Smooth muscle cell (in vitro differentiated cells): ENCODE measurements at regions not wholly inside any gene's neighbourhood (a gene's known extent, or its start where the extent isn't known, plus 50 kb on each side); places are given as distances from the start of the nearest gene placed in this dataset.

Experiments
- DNase-seq: peaks from one replicate; lab custom pipeline; 2025; ENCODE audit not compliant: unreplicated experiment; lab: John Stamatoyannopoulos, UW
- H2AFZ ChIP-seq: fragments of 200-600 bp; sonication (generic); 2 replicates; pipeline ENCODE4 v1.6.0; 2016; ENCODE audit warnings: antibody characterized with exemption, low read depth, mild to moderate bottlenecking
- H3F3A ChIP-seq: fragments of 200-600 bp; sonication (generic); 2 replicates; pipeline ENCODE4 v1.6.0; 2017; ENCODE audit warnings: antibody characterized with exemption, low read depth
- H3K27ac ChIP-seq: fragments of 200-600 bp; sonication (generic); 2 replicates; pipeline ENCODE4 v1.5.1; 2016; ENCODE audit warnings: low read depth, mild to moderate bottlenecking
- H3K27me3 ChIP-seq: fragments of 200-600 bp; sonication (generic); 2 replicates; pipeline ENCODE4 v1.6.1; 2016; ENCODE audit warnings: low read depth, mild to moderate bottlenecking
- H3K36me3 ChIP-seq: fragments of 200-600 bp; sonication (generic); 2 replicates; pipeline ENCODE4 v1.5.1; 2016; ENCODE audit warnings: low read depth
- H3K4me1 ChIP-seq: fragments of 200-600 bp; sonication (generic); 2 replicates; pipeline ENCODE4 v1.5.1; 2016; ENCODE audit warnings: low read depth
- H3K4me2 ChIP-seq: fragments of 200-600 bp; sonication (generic); 2 replicates; pipeline ENCODE4 v1.6.0; 2016; ENCODE audit warnings: mild to moderate bottlenecking
- H3K4me3 ChIP-seq: fragments of 200-600 bp; sonication (generic); 2 replicates; pipeline ENCODE4 v1.5.1; 2016; ENCODE audit warnings: mild to moderate bottlenecking
- H3K79me2 ChIP-seq: fragments of 200-600 bp; sonication (generic); 2 replicates; pipeline ENCODE4 v1.6.0; 2016; ENCODE audit warnings: low read depth, mild to moderate bottlenecking
- H3K9ac ChIP-seq: fragments of 200-600 bp; sonication (generic); 2 replicates; pipeline ENCODE4 v1.6.0; 2016; ENCODE audit warnings: low read depth
- H3K9me3 ChIP-seq: fragments of 200-600 bp; sonication (generic); replicated peaks from 2 replicates; pipeline ENCODE4 v1.5.1; 2016; ENCODE audit warnings: low read depth
- H4K20me1 ChIP-seq: fragments of 200-600 bp; sonication (generic); 2 replicates; pipeline ENCODE4 v1.6.0; 2016; ENCODE audit warnings: low read depth
- WGBS: methylation state at CpG from one replicate; pipeline ENCODE4 v1.1.7; 2016; ENCODE audit warnings: low lambda C conversion rate; 5-methylcytosine and 5-hydroxymethylcytosine counted together
- TF ChIP-seq, protein P1 (sequence below): fragments of 200-600 bp; sonication (generic); IDR thresholded peaks from 2 replicates; pipeline ENCODE4 v1.5.1; 2017; ENCODE audit warnings: borderline replicate concordance, mild to moderate bottlenecking, antibody characterized with exemption; ENCODE audit not compliant: insufficient read depth, poor library complexity, severe bottlenecking

GRCh38 chr1:79874289-79874688 is 867.8 kb upstream of the ADGRL4 start:
- Histone ChIP-seq H3K27me3 (no peaks in the 10 kb centered on the region), H3K4me3 (no peak overlapping the region), H3K4me1 (no peaks in the 10 kb centered on the region), H3K36me3 (no peaks in the 10 kb centered on the region), H2AFZ (no peak overlapping the region), H4K20me1 (no peaks in the 10 kb centered on the region), H3K27ac (no peak overlapping the region), H3K79me2 (no peaks in the 10 kb centered on the region), H3K4me2 (no peak overlapping the region), H3F3A (no peaks in the 10 kb centered on the region), H3K9me3 (no peaks in the 10 kb centered on the region), H3K9ac (no peak overlapping the region)
- TF ChIP-seq, protein P1, sequence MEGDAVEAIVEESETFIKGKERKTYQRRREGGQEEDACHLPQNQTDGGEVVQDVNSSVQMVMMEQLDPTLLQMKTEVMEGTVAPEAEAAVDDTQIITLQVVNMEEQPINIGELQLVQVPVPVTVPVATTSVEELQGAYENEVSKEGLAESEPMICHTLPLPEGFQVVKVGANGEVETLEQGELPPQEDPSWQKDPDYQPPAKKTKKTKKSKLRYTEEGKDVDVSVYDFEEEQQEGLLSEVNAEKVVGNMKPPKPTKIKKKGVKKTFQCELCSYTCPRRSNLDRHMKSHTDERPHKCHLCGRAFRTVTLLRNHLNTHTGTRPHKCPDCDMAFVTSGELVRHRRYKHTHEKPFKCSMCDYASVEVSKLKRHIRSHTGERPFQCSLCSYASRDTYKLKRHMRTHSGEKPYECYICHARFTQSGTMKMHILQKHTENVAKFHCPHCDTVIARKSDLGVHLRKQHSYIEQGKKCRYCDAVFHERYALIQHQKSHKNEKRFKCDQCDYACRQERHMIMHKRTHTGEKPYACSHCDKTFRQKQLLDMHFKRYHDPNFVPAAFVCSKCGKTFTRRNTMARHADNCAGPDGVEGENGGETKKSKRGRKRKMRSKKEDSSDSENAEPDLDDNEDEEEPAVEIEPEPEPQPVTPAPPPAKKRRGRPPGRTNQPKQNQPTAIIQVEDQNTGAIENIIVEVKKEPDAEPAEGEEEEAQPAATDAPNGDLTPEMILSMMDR: no peak
- DNase-seq: no peak
- 88% methylated on average over 3 of the region's 3 CpGs for WGBS

GRCh38 chr1:79859212-79859948 is 852.9 kb upstream of the ADGRL4 start:
- no peak overlapping the region for H2AFZ ChIP-seq
- no peaks in the 10 kb centered on the region for H3K27me3 ChIP-seq
- no peaks in the 10 kb centered on the region for H3K79me2 ChIP-seq
- no peaks in the 10 kb centered on the region for H3K9me3 ChIP-seq
- H4K20me1 ChIP-seq: no peaks in the 10 kb centered on the region
- no peak overlapping the region for H3K27ac ChIP-seq
- no peaks in the 10 kb centered on the region for H3F3A ChIP-seq
- DNase-seq: no peak
- no peaks in the 10 kb centered on the region for H3K4me1 ChIP-seq
- H3K9ac ChIP-seq: no peak overlapping the region
- H3K36me3 ChIP-seq: no peaks in the 10 kb centered on the region
- TF ChIP-seq, protein P1: no peak
- WGBS: 64% methylated on average over 8 of the region's 8 CpGs
- no peak overlapping the region for H3K4me3 ChIP-seq
- no peak overlapping the region for H3K4me2 ChIP-seq

- H4K20me1 ChIP-seq: no peaks in the 10 kb centered on the region
- WGBS: 60% methylated on average over 3 of the region's 3 CpGs
- TF ChIP-seq, protein P1: no peak
- no peak overlapping the region for H3K4me2 ChIP-seq
- H3F3A ChIP-seq: no peaks in the 10 kb centered on the region
- no peaks in the 10 kb centered on the region for H3K36me3 ChIP-seq
- no peaks in the 10 kb centered on the region for H3K27me3 ChIP-seq
- no peak overlapping the region for H3K9ac ChIP-seq
- H3K79me2 ChIP-seq: no peaks in the 10 kb centered on the region
- H2AFZ ChIP-seq: no peak overlapping the region
- no peak for DNase-seq
- no peaks in the 10 kb centered on the region for H3K9me3 ChIP-seq
- H3K4me3 ChIP-seq: no peak overlapping the region
- H3K4me1 ChIP-seq: no peaks in the 10 kb centered on the region
- H3K27ac ChIP-seq: no peak overlapping the region
Measured at GRCh38 chr1:79852004-79852403, 845.5 kb upstream of the ADGRL4 start.

- no peak for DNase-seq
Measured at GRCh38 chr1:79849388-79849787, 842.9 kb upstream of the ADGRL4 start.

More at GRCh38 chr1:79849388-79849787, 842.9 kb upstream of the ADGRL4 start:
- H3K79me2 ChIP-seq: no peaks in the 10 kb centered on the region
- WGBS: 81% methylated on average over 1 of the region's 1 CpG
- no peaks in the 10 kb centered on the region for H3K4me1 ChIP-seq
- H3K4me3 ChIP-seq: no peak overlapping the region
- no peaks in the 10 kb centered on the region for H3K27me3 ChIP-seq
- no peak overlapping the region for H3K4me2 ChIP-seq
- H3K9me3 ChIP-seq: no peaks in the 10 kb centered on the region
- H3F3A ChIP-seq: no peaks in the 10 kb centered on the region
- no peak overlapping the region for H2AFZ ChIP-seq
- TF ChIP-seq, protein P1: no peak
- no peak overlapping the region for H3K9ac ChIP-seq
- no peak overlapping the region for H3K27ac ChIP-seq
- no peaks in the 10 kb centered on the region for H4K20me1 ChIP-seq
- no peaks in the 10 kb centered on the region for H3K36me3 ChIP-seq
